Panc1 (cell line): ENCODE measurements at regions not wholly inside any gene's neighbourhood (a gene's known extent, or its start where the extent isn't known, plus 50 kb on each side); places are given as distances from the start of the nearest gene placed in this dataset.

Experiments
- ATAC-seq: fragments of 200-7000 bp; cut with Tn5 transposase; 2 replicates; pipeline ENCODE4 v1.9.1; 2020; ENCODE audit warnings: mild to moderate bottlenecking, moderate library complexity
- BruUV-seq: library from RNA; stranded (reverse); fragments of 400-500 nt; replicated peaks from 2 replicates; lab custom pipeline; 2021; lab: Mats Ljungman, UMichigan
- CTCF ChIA-PET: fragments of 300-600 bp; sonication (Branson Sonifier 250); formaldehyde crosslinking; loops from one replicate; lab custom pipeline; 2022; ENCODE audit warnings: antibody characterized with exemption; lab: Charles Lee
- POLR2A ChIA-PET: fragments of 300-600 bp; sonication (Branson Sonifier 250); formaldehyde crosslinking; loops from one replicate; lab custom pipeline; 2022; ENCODE audit warnings: antibody characterized with exemption; lab: Charles Lee
- DNase-seq: peaks from one replicate; pipeline ENCODE4 v3.0.0-alpha.2; 2010; ENCODE audit warnings: low read depth, low spot score
- H3K27ac ChIP-seq: 2 replicates; pipeline ENCODE4 v1.5.1; 2011; ENCODE audit warnings: mild to moderate bottlenecking, low read length, inconsistent platforms
- H3K27me3 ChIP-seq: fragments of 200-500 bp; sonication (Bioruptor generic); 2 replicates; pipeline ENCODE4 v1.6.0; 2014; ENCODE audit warnings: low read length, inconsistent platforms; ENCODE audit not compliant: control insufficient read depth, insufficient read depth
- H3K36me3 ChIP-seq: fragments of 200-500 bp; sonication (Bioruptor generic); 2 replicates; pipeline ENCODE4 v1.5.1; 2014; ENCODE audit warnings: inconsistent platforms, mild to moderate bottlenecking, low read length, moderate library complexity; ENCODE audit not compliant: control insufficient read depth, insufficient read depth
- H3K4me1 ChIP-seq: 2 replicates; pipeline ENCODE4 v1.5.1; 2011; ENCODE audit warnings: inconsistent platforms, mild to moderate bottlenecking, low read length, moderate library complexity; ENCODE audit not compliant: control insufficient read depth, insufficient read depth
- H3K4me3 ChIP-seq, 2 experiments: 2 replicates each; pipeline ENCODE4 v1.5.1; 2011 to 2012; ENCODE audit warnings: low read depth in 2 of 2, low read length in 2 of 2, mild to moderate bottlenecking in 2 of 2, inconsistent platforms in 1 of 2, moderate library complexity in 1 of 2
- H3K9me3 ChIP-seq: fragments of 200-500 bp; sonication (Bioruptor generic); 2 replicates; pipeline ENCODE4 v1.5.1; 2014; ENCODE audit warnings: low read depth, mild to moderate bottlenecking, inconsistent platforms, low read length, moderate library complexity; ENCODE audit not compliant: control insufficient read depth, insufficient read depth
- CTCF ChIP-seq: fragments of 450-650 bp; IDR thresholded peaks from 2 replicates; pipeline ENCODE4 v1.5.1; 2017; ENCODE audit warnings: mild to moderate bottlenecking
- POLR2AphosphoS5 ChIP-seq: IDR thresholded peaks from 2 replicates; pipeline ENCODE4 v1.6.1; 2012; ENCODE audit warnings: mild to moderate bottlenecking, low read depth, low read length, moderate library complexity
- REST ChIP-seq, 2 experiments: IDR thresholded peaks; 2 replicates each; pipeline ENCODE4 v1.6.1; 2011 to 2012; ENCODE audit warnings: low read depth in 2 of 2, control low read depth in 1 of 2, low read length in 1 of 2, mild to moderate bottlenecking in 1 of 2, moderate library complexity in 1 of 2; ENCODE audit not compliant: insufficient read depth in 1 of 2
- SIN3A ChIP-seq: IDR thresholded peaks from 2 replicates; pipeline ENCODE4 v1.6.1; 2012; ENCODE audit warnings: low read depth, mild to moderate bottlenecking, low read length, moderate library complexity, borderline replicate concordance; ENCODE audit not compliant: insufficient read depth
- TCF7L2 ChIP-seq: IDR thresholded peaks from 2 replicates; pipeline ENCODE4 v1.6.1; 2011; ENCODE audit warnings: mild to moderate bottlenecking, low read depth, low read length, inconsistent platforms
- in situ Hi-C: cut with HindIII; loops from 2 replicates; pipeline ENCODE4 v1.10.0; 2016; ENCODE audit warnings: low sequenced_read_pairs, low pct_unique_long_range_greater_than_20kb
- intact Hi-C: fragments of 100-400 bp; cut with micrococcal nuclease; formaldehyde crosslinking; loops from one replicate; pipeline ENCODE4 v1.10.0; 2022; ENCODE audit not compliant: unreplicated experiment

GRCh38 chr6:74953708-74954107, 252.1 kb downstream of the COL12A1 start:
- no TSS peak for BruUV-seq

GRCh38 chr6:74946961-74947360, 258.9 kb downstream of the COL12A1 start:
- BruUV-seq: no TSS peak
- no peaks in the 10 kb centered on the region for H3K4me1 ChIP-seq
- intact Hi-C loops (no loop called here), in situ Hi-C loops (no loop called here)
- DNase-seq (no peak), ATAC-seq (no peak)
- no peak for TF ChIP-seq SIN3A
- TF ChIP-seq REST (IDR thresholded peaks at IDR 0.05; ENCODE audit: insufficient read depth in 1 of 2, low read depth in 2 of 2, low read length in 1 of 2): no peak
- TF ChIP-seq POLR2AphosphoS5: no peak
- no peak for TF ChIP-seq TCF7L2
- no peak for TF ChIP-seq CTCF
- H3K9me3 ChIP-seq: no peaks in the 10 kb centered on the region; the same call in 1 of the 2 replicates
- no peaks in the 10 kb centered on the region for H3K36me3 ChIP-seq
- no peak overlapping the region for H3K4me3 ChIP-seq
- H3K27me3 ChIP-seq: no peaks in the 10 kb centered on the region
- ChIA-PET POLR2A (no interaction called here), CTCF (no interaction called here)
- H3K27ac ChIP-seq: no peak overlapping the region

More at GRCh38 chr6:74953708-74954107, 252.1 kb downstream of the COL12A1 start:
- POLR2A ChIA-PET: no interaction called here
- in situ Hi-C loops: no loop called here
- TF ChIP-seq REST (IDR thresholded peaks at IDR 0.05; ENCODE audit: insufficient read depth in 1 of 2, low read depth in 2 of 2, low read length in 1 of 2): no peak
- no peak for TF ChIP-seq POLR2AphosphoS5
- no peak for TF ChIP-seq CTCF
- TF ChIP-seq SIN3A: no peak
- TF ChIP-seq TCF7L2: no peak
- H3K4me1 ChIP-seq: no peaks in the 10 kb centered on the region
- intact Hi-C loops: no loop called here
- ATAC-seq (no peak), DNase-seq (no peak)
- H3K9me3 ChIP-seq: no peaks in the 10 kb centered on the region; the same call in 1 of the 2 replicates
- CTCF ChIA-PET: no interaction called here
- H3K4me3 ChIP-seq: no peak overlapping the region
- no peaks in the 10 kb centered on the region for H3K27me3 ChIP-seq
- H3K27ac ChIP-seq: no peak overlapping the region
- H3K36me3 ChIP-seq: no peaks in the 10 kb centered on the region
